H1 (cell line): ENCODE measurements at regions not wholly inside any gene's neighbourhood (a gene's known extent, or its start where the extent isn't known, plus 50 kb on each side); places are given as distances from the start of the nearest gene placed in this dataset.

Experiments used
- CBX8 ChIP-seq: fragments of 300-800, 300-1000 bp; sonication (generic); IDR thresholded peaks from 2 replicates; pipeline ENCODE4 v1.7.1; 2016; ENCODE audit warnings: low read depth, low read length, borderline replicate concordance
- FOSL1 ChIP-seq: IDR thresholded peaks from 2 replicates; pipeline ENCODE4 v1.6.1; 2011; ENCODE audit warnings: mild to moderate bottlenecking, low read depth, low read length, moderate library complexity; ENCODE audit not compliant: insufficient read depth
- HDAC2 ChIP-seq, 2 experiments: fragments of 300-600 bp in 1 of 2; sonication (generic) in 1 of 2; IDR thresholded peaks; 2 replicates each; pipeline ENCODE4 v1.6.1; 2011 to 2012; ENCODE audit warnings: low read depth in 2 of 2, low read length in 2 of 2, mild to moderate bottlenecking in 2 of 2, moderate library complexity in 2 of 2, borderline replicate concordance in 1 of 2, inconsistent platforms in 1 of 2
- NANOG ChIP-seq: IDR thresholded peaks from 2 replicates; pipeline ENCODE4 v1.6.1; 2011; ENCODE audit warnings: low read length, low read depth, mild to moderate bottlenecking, inconsistent platforms; ENCODE audit not compliant: insufficient read depth, poor library complexity, severe bottlenecking
- POLR2AphosphoS5 ChIP-seq: IDR thresholded peaks from 2 replicates; pipeline ENCODE4 v1.6.1; 2011; ENCODE audit warnings: low read depth, low read length
- SIRT6 ChIP-seq: IDR thresholded peaks from one replicate; pipeline ENCODE4 v1.7.1; 2012; ENCODE audit warnings: low read length, inconsistent platforms
- TCF12 ChIP-seq: IDR thresholded peaks from 2 replicates; pipeline ENCODE4 v1.6.1; 2011; ENCODE audit warnings: low read depth, mild to moderate bottlenecking, low read length

DNA sequence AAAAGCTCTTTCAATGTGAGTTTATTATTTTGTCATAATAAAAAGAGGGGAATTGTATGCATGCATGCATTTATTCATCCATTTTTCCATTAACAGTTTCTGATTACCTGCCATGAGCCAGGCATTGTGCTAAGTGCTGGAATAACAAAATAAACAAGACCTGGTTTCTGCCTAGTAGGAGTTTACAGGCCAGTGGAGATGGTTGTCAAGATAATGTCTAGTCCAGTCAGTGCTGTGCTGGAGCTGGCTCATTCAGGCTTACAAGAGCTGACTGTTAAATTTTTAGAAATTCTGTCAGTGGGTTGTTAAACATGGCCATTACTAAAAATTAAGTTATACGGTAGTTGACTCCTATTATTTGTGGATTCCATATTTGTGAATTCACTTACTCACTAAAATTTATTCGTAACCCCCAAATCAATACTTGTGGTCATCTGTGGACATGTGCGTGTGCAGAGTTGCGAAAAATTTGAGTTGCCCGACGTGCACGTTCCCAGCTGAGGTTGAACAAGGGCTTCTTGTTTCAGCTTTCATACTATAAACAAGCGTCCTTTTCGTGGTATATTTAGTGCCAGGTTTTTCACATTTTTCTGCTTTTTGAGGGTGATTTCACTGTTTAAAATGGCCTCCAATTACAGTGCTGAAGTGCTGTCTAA is 172.3 kb upstream of the RPS6KA3 start (continued):
- TF ChIP-seq NANOG (no peak), HDAC2 (IDR thresholded peaks at IDR 0.05; ENCODE audit: borderline replicate concordance in 1 of 2, low read depth in 2 of 2, low read length in 2 of 2) (no peak), FOSL1 (no peak), TCF12 (no peak), POLR2AphosphoS5 (no peak), SIRT6 (no peak), CBX8 (no peak)
